HEK293 (cell line): ENCODE measurements at regions not wholly inside any gene's neighbourhood (a gene's known extent, or its start where the extent isn't known, plus 50 kb on each side); places are given as distances from the start of the nearest gene placed in this dataset.

Source experiments
- BCL11A ChIP-seq: fragments of 450-650 bp; formaldehyde crosslinking; IDR thresholded peaks from 2 replicates; pipeline ENCODE4 v1.5.1; 2016; ENCODE audit warnings: low read depth, missing biosample characterization, missing genetic modification characterization
- HOXA7 ChIP-seq: sonication (generic); formaldehyde crosslinking; IDR thresholded peaks from 2 replicates; pipeline ENCODE4 v1.8.1; 2022; ENCODE audit warnings: missing genetic modification reagents, borderline replicate concordance
- KLF7 ChIP-seq: fragments of 450-650 bp; formaldehyde crosslinking; IDR thresholded peaks from 2 replicates; pipeline ENCODE4 v1.5.1; 2016; ENCODE audit warnings: missing biosample characterization, missing genetic modification characterization, borderline replicate concordance
- TCF7L2 ChIP-seq: IDR thresholded peaks from 2 replicates; pipeline ENCODE4 v1.6.1; 2011; ENCODE audit warnings: low read depth, mild to moderate bottlenecking, inconsistent platforms, low read length, moderate library complexity, borderline replicate concordance
- ZBTB1 ChIP-seq: fragments of 450-650 bp; formaldehyde crosslinking; IDR thresholded peaks from 2 replicates; pipeline ENCODE4 v1.5.1; 2016; ENCODE audit warnings: missing biosample characterization, missing genetic modification characterization
- ZNF155 ChIP-seq: fragments of 450-650 bp; formaldehyde crosslinking; IDR thresholded peaks from 2 replicates; pipeline ENCODE4 v1.5.1; 2016; ENCODE audit warnings: missing biosample characterization, missing genetic modification characterization
- ZNF239 ChIP-seq: fragments of 450-650 bp; formaldehyde crosslinking; IDR thresholded peaks from 2 replicates; pipeline ENCODE4 v1.5.1; 2016; ENCODE audit warnings: missing biosample characterization, missing genetic modification characterization
- ZNF266 ChIP-seq: fragments of 450-650 bp; formaldehyde crosslinking; IDR thresholded peaks from 2 replicates; pipeline ENCODE4 v1.5.1; 2016; ENCODE audit warnings: missing biosample characterization, missing genetic modification characterization, low read depth
- ZNF658 ChIP-seq: fragments of 450-650 bp; formaldehyde crosslinking; IDR thresholded peaks from 2 replicates; pipeline ENCODE4; 2016; ENCODE audit warnings: missing biosample characterization, missing genetic modification characterization
- ZNF768 ChIP-seq: fragments of 450-650 bp; formaldehyde crosslinking; IDR thresholded peaks from 2 replicates; pipeline ENCODE4 v1.5.1; 2018; ENCODE audit warnings: missing biosample characterization, mild to moderate bottlenecking, missing genetic modification characterization
- ZNF777 ChIP-seq: fragments of 450-650 bp; formaldehyde crosslinking; IDR thresholded peaks from 2 replicates; pipeline ENCODE4 v1.5.1; 2017; ENCODE audit warnings: missing biosample characterization, missing genetic modification characterization, borderline replicate concordance
- TF ChIP-seq, protein P1 (sequence below): fragments of 450-650 bp; formaldehyde crosslinking; IDR thresholded peaks from 2 replicates; pipeline ENCODE4 v1.5.1; 2016; ENCODE audit warnings: missing biosample characterization, missing genetic modification characterization
- TF ChIP-seq, protein P2 (sequence below): fragments of 450-650 bp; formaldehyde crosslinking; IDR thresholded peaks from 2 replicates; pipeline ENCODE4 v1.5.1; 2016; ENCODE audit warnings: missing biosample characterization, missing genetic modification characterization

GRCh38 chr15:62785881-62786828 is 256.4 kb upstream of the TPM1 start:
- no peak for TF ChIP-seq TCF7L2
- TF ChIP-seq, protein P1, sequence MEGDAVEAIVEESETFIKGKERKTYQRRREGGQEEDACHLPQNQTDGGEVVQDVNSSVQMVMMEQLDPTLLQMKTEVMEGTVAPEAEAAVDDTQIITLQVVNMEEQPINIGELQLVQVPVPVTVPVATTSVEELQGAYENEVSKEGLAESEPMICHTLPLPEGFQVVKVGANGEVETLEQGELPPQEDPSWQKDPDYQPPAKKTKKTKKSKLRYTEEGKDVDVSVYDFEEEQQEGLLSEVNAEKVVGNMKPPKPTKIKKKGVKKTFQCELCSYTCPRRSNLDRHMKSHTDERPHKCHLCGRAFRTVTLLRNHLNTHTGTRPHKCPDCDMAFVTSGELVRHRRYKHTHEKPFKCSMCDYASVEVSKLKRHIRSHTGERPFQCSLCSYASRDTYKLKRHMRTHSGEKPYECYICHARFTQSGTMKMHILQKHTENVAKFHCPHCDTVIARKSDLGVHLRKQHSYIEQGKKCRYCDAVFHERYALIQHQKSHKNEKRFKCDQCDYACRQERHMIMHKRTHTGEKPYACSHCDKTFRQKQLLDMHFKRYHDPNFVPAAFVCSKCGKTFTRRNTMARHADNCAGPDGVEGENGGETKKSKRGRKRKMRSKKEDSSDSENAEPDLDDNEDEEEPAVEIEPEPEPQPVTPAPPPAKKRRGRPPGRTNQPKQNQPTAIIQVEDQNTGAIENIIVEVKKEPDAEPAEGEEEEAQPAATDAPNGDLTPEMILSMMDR = no peak
- no peak for TF ChIP-seq ZNF266
- TF ChIP-seq ZBTB1 (tag by site-specific recombination) = no peak
- no peak for TF ChIP-seq ZNF658 (tag by site-specific recombination)
- no peak for TF ChIP-seq ZNF155 (tag by site-specific recombination)
- no peak for TF ChIP-seq HOXA7 (CRISPR knock-in tag)
- TF ChIP-seq, protein P2, sequence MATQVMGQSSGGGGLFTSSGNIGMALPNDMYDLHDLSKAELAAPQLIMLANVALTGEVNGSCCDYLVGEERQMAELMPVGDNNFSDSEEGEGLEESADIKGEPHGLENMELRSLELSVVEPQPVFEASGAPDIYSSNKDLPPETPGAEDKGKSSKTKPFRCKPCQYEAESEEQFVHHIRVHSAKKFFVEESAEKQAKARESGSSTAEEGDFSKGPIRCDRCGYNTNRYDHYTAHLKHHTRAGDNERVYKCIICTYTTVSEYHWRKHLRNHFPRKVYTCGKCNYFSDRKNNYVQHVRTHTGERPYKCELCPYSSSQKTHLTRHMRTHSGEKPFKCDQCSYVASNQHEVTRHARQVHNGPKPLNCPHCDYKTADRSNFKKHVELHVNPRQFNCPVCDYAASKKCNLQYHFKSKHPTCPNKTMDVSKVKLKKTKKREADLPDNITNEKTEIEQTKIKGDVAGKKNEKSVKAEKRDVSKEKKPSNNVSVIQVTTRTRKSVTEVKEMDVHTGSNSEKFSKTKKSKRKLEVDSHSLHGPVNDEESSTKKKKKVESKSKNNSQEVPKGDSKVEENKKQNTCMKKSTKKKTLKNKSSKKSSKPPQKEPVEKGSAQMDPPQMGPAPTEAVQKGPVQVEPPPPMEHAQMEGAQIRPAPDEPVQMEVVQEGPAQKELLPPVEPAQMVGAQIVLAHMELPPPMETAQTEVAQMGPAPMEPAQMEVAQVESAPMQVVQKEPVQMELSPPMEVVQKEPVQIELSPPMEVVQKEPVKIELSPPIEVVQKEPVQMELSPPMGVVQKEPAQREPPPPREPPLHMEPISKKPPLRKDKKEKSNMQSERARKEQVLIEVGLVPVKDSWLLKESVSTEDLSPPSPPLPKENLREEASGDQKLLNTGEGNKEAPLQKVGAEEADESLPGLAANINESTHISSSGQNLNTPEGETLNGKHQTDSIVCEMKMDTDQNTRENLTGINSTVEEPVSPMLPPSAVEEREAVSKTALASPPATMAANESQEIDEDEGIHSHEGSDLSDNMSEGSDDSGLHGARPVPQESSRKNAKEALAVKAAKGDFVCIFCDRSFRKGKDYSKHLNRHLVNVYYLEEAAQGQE = no peak
- no peak for TF ChIP-seq KLF7 (tag by site-specific recombination)
- no peak for TF ChIP-seq BCL11A (tag by site-specific recombination)
- no peak for TF ChIP-seq ZNF768 (tag by site-specific recombination)
- no peak for TF ChIP-seq ZNF777
- no peak for TF ChIP-seq ZNF239 (tag by site-specific recombination)
